ENCODE measurements at regions not wholly inside any gene's neighbourhood (a gene's known extent, or its start where the extent isn't known, plus 50 kb on each side); places are given as distances from the start of the nearest gene placed in this dataset.

DNA sequence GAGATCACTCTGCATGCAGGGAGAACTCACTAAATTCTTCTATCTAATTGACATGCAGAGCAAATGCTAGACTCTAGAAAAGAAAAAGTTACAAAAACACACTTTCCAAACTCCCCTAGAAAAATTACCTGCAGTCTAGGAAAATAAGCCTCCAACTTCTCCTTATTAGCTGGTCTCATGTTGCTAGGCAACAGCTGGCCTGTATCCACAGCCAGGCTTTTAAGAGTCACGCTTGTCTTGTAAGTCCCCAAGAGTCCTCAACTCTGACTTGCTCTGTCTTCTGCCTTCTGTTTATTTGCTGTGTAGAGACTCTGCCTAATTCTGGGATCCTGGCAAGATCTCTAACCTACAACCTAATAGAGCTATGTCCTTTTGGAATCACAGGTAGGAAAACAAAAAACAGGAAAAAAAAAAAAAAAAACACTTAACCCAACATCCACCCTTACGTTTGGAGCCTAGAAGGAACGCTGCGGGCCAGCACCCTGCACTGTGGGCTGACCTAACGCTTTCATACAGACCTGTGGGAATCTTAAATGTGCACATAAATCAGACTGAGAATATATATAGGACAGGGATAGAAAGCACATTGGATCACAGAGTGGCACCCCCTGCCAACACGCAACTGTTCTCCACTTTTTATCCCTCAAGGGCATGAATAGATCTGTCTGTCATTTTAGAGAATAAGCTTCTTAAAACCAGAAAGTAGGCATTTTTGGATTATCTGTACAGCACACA, 117.0 kb upstream of the PTPRZ1 start:
- no peaks in the 10 kb centered on the region for H3F3A ChIP-seq (ENCODE audit: insufficient read depth, low read length)
- H2AFZ ChIP-seq (ENCODE audit: low read length): no peak overlapping the region
- no peaks in the 10 kb centered on the region for H3K9me2 ChIP-seq (replicated peaks; ENCODE audit: insufficient read depth, low read length)
- no peaks in the 10 kb centered on the region for H3K9me3 ChIP-seq (replicated peaks; ENCODE audit: insufficient read depth, low read length)
- H3K4me1 ChIP-seq (ENCODE audit: low read length): no peaks in the 10 kb centered on the region
- peaks cover 14% of the 10 kb centered on the region; the same call in 1 of the 2 replicates for H3K27me3 ChIP-seq (replicated peaks; ENCODE audit: insufficient read depth, low read length)
- DNase-seq: no peak
- H3K4me3 ChIP-seq (ENCODE audit: low read length): no peak overlapping the region
- H4K20me1 ChIP-seq (ENCODE audit: insufficient read depth, low read length): no peaks in the 10 kb centered on the region
- H3K27ac ChIP-seq (ENCODE audit: low read length): no peak overlapping the region
- H3K4me2 ChIP-seq (ENCODE audit: low read depth, low read length): no peak overlapping the region
- H3K36me3 ChIP-seq (replicated peaks; ENCODE audit: insufficient read depth, low read length): no peaks in the 10 kb centered on the region
- TF ChIP-seq EZH2phosphoT487 (IDR thresholded peaks at IDR 0.05; ENCODE audit: low read length) (no peak), EZH2 (optimal IDR thresholded peaks at IDR 0.05; ENCODE audit: low read depth, low read length) (no peak)
- TF ChIP-seq, protein P1, sequence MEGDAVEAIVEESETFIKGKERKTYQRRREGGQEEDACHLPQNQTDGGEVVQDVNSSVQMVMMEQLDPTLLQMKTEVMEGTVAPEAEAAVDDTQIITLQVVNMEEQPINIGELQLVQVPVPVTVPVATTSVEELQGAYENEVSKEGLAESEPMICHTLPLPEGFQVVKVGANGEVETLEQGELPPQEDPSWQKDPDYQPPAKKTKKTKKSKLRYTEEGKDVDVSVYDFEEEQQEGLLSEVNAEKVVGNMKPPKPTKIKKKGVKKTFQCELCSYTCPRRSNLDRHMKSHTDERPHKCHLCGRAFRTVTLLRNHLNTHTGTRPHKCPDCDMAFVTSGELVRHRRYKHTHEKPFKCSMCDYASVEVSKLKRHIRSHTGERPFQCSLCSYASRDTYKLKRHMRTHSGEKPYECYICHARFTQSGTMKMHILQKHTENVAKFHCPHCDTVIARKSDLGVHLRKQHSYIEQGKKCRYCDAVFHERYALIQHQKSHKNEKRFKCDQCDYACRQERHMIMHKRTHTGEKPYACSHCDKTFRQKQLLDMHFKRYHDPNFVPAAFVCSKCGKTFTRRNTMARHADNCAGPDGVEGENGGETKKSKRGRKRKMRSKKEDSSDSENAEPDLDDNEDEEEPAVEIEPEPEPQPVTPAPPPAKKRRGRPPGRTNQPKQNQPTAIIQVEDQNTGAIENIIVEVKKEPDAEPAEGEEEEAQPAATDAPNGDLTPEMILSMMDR (IDR thresholded peaks at IDR 0.05; ENCODE audit: low read length): no peak
- no peak overlapping the region for H3K9ac ChIP-seq (ENCODE audit: low read length)
- H3K79me2 ChIP-seq (ENCODE audit: low read length): no peaks in the 10 kb centered on the region

DNA sequence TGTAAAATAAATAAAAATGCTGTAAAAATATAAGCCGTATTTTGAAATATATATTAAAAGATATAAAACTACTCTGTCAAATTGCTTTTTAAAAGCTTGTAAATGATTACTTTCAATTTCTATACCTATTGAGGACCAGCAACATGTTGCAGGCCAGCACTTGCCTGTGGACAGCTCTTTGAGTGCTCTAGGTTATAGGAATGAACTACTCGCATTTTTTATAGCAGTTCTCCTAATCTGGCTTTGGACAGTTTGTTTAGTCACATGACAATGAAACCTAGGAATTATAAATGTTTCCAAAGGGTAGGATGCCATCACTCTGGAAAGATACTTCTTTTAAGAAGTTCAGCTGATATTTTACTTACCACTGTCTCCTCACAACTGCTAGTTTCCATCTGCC, 117.7 kb upstream of the PTPRZ1 start:
- Histone ChIP-seq H3K36me3 (replicated peaks; ENCODE audit: insufficient read depth, low read length) (no peaks in the 10 kb centered on the region), H3F3A (ENCODE audit: insufficient read depth, low read length) (no peaks in the 10 kb centered on the region), H2AFZ (ENCODE audit: low read length) (no peak overlapping the region), H3K9me3 (replicated peaks; ENCODE audit: insufficient read depth, low read length) (no peaks in the 10 kb centered on the region), H3K79me2 (ENCODE audit: low read length) (no peaks in the 10 kb centered on the region), H3K9me2 (replicated peaks; ENCODE audit: insufficient read depth, low read length) (no peaks in the 10 kb centered on the region), H3K27me3 (replicated peaks; ENCODE audit: insufficient read depth, low read length) (peaks cover 14% of the 10 kb centered on the region; the same call in 1 of the 2 replicates), H3K4me2 (ENCODE audit: low read depth, low read length) (no peak overlapping the region), H3K4me3 (ENCODE audit: low read length) (no peak overlapping the region), H3K27ac (ENCODE audit: low read length) (no peak overlapping the region), H3K4me1 (ENCODE audit: low read length) (no peaks in the 10 kb centered on the region), H4K20me1 (ENCODE audit: insufficient read depth, low read length) (no peaks in the 10 kb centered on the region), H3K9ac (ENCODE audit: low read length) (no peak overlapping the region)
- TF ChIP-seq EZH2phosphoT487 (IDR thresholded peaks at IDR 0.05; ENCODE audit: low read length) (no peak), EZH2 (optimal IDR thresholded peaks at IDR 0.05; ENCODE audit: low read depth, low read length) (no peak)
- TF ChIP-seq, protein P1 (IDR thresholded peaks at IDR 0.05; ENCODE audit: low read length): no peak
- DNase-seq: no peak

DNA sequence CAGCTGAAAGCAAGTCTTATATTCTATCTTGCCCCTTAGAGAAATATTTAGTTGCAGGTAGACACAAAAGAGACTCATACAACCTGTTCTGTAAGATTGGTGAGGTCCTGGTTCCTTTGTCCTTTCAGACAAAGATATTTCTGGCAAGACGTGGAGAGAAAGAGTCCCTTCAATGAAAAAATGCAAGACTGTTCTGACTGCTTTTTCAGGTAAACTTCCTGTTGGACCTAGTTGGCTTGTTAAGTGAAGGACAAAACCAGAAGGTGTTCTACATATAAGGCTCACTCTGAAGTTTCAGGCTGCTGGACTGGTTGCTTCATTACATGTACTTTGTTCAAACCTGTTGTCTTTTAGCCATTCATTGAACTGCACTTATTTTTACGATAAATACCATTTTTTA, 119.0 kb upstream of the PTPRZ1 start:
- Histone ChIP-seq H3K4me2 (ENCODE audit: low read depth, low read length) (no peak overlapping the region), H3K36me3 (replicated peaks; ENCODE audit: insufficient read depth, low read length) (no peaks in the 10 kb centered on the region), H3K27me3 (replicated peaks; ENCODE audit: insufficient read depth, low read length) (peaks cover 17% of the 10 kb centered on the region; the same call in 1 of the 2 replicates), H3K4me3 (ENCODE audit: low read length) (no peak overlapping the region), H4K20me1 (ENCODE audit: insufficient read depth, low read length) (no peaks in the 10 kb centered on the region), H3K9ac (ENCODE audit: low read length) (no peak overlapping the region), H2AFZ (ENCODE audit: low read length) (no peak overlapping the region), H3F3A (ENCODE audit: insufficient read depth, low read length) (no peaks in the 10 kb centered on the region), H3K9me3 (replicated peaks; ENCODE audit: insufficient read depth, low read length) (no peaks in the 10 kb centered on the region), H3K79me2 (ENCODE audit: low read length) (no peaks in the 10 kb centered on the region), H3K9me2 (replicated peaks; ENCODE audit: insufficient read depth, low read length) (no peaks in the 10 kb centered on the region), H3K4me1 (ENCODE audit: low read length) (no peaks in the 10 kb centered on the region), H3K27ac (ENCODE audit: low read length) (no peak overlapping the region)
- no peak for DNase-seq
- TF ChIP-seq EZH2 (optimal IDR thresholded peaks at IDR 0.05; ENCODE audit: low read depth, low read length): no peak
- no peak for TF ChIP-seq EZH2phosphoT487 (IDR thresholded peaks at IDR 0.05; ENCODE audit: low read length)
- TF ChIP-seq, protein P1 (IDR thresholded peaks at IDR 0.05; ENCODE audit: low read length): no peak

Measured in MM.1S (cell line).